Subcutaneous abdominal adipose tissue (tissue), 5 donors: ENCODE measurements at regions not wholly inside any gene's neighbourhood (a gene's known extent, or its start where the extent isn't known, plus 50 kb on each side); places are given as distances from the start of the nearest gene placed in this dataset.
"Not testable (repeated sequence)": the region's sequence is repeated elsewhere in the genome, so short reads cannot be mapped to it uniquely, and the experiment has no call there.

Experiments used
- H3K27ac ChIP-seq: one replicate; pipeline ENCODE4 v1.7.0; 2013; ENCODE audit warnings: low read depth, mild to moderate bottlenecking, inconsistent platforms, low read length, moderate library complexity
- H3K27me3 ChIP-seq, 5 donors: one replicate each; pipeline ENCODE4 v1.7.0; 2013; ENCODE audit warnings: low read length in 5 of 5, inconsistent platforms in 1 of 5; ENCODE audit not compliant: control insufficient read depth in 5 of 5, insufficient read depth in 4 of 5
- H3K36me3 ChIP-seq, 5 donors: one replicate each; pipeline ENCODE4 v1.7.0; 2013; ENCODE audit warnings: low read length in 5 of 5; ENCODE audit not compliant: control insufficient read depth in 5 of 5, insufficient read depth in 5 of 5
- H3K4me1 ChIP-seq, 5 donors: one replicate each; pipeline ENCODE4 v1.7.0; 2013; ENCODE audit warnings: low read length in 5 of 5, mild to moderate bottlenecking in 3 of 5, moderate library complexity in 1 of 5; ENCODE audit not compliant: control insufficient read depth in 5 of 5, insufficient read depth in 5 of 5
- H3K4me3 ChIP-seq, 5 donors: one replicate each; pipeline ENCODE4 v1.7.0; 2013; ENCODE audit warnings: low read length in 5 of 5, low read depth in 1 of 5
- H3K9ac ChIP-seq, 5 donors: one replicate each; pipeline ENCODE4 v1.7.0; 2013; ENCODE audit warnings: low read length in 5 of 5, mild to moderate bottlenecking in 4 of 5, moderate library complexity in 3 of 5
- H3K9me3 ChIP-seq, 5 donors: one replicate each; pipeline ENCODE4 v1.7.0; 2013; ENCODE audit warnings: low read length in 5 of 5; ENCODE audit not compliant: control insufficient read depth in 5 of 5
- donor health status: healthy.
- donor health status: healthy.
- donor health status: healthy.
- donor health status: healthy.
- donor health status: healthy.

DNA sequence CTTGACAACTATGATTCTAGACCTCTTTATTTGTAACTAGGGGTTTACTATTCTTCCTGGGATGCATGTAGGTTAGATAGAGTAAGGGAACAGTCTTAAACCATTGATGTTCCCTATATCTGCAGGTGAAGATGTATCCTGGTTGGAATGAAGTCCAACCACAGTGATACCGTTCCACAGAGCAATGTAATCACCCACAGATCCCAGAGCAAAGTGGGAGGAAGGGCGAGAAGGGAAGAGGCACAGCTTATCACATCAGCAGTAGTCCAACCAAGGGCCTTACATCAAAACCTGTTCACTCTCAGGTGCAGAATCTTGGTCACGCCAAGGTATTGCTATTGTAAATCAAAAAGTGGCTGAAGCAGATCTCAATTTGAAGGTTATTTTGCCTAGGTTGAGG lies 61.8 kb upstream of the LIPC start:
- Histone ChIP-seq H3K4me1 (no peaks in the 10 kb centered on the region), H3K4me3 (no peak overlapping the region), H3K27ac (no peak overlapping the region), H3K27me3 (no peaks in the 10 kb centered on the region), H3K9me3 (peaks cover 0 to 3% (median 2%) of the 10 kb centered on the region in 5 donors), H3K9ac (no peak overlapping the region), H3K36me3 (no peaks in the 10 kb centered on the region)

- Histone ChIP-seq H3K27ac (no peak overlapping the region), H3K9me3 (peaks cover 4 to 11% (median 7%) of the 10 kb centered on the region in 5 donors), H3K4me1 (no peaks in the 10 kb centered on the region), H3K9ac (no peak overlapping the region), H3K36me3 (no peaks in the 10 kb centered on the region), H3K4me3 (no peak overlapping the region), H3K27me3 (no peaks in the 10 kb centered on the region)
Observed at GRCh38 chr15:58374147-58374546, 57.6 kb upstream of the LIPC start.

- Histone ChIP-seq H3K27ac (no peak overlapping the region), H3K27me3 (no peaks in the 10 kb centered on the region), H3K4me3 (no peak overlapping the region), H3K9ac (no peak overlapping the region), H3K36me3 (no peaks in the 10 kb centered on the region), H3K4me1 (no peaks in the 10 kb centered on the region), H3K9me3 (peaks cover 4 to 11% (median 7%) of the 10 kb centered on the region in 5 donors)
Observed at GRCh38 chr15:58377193-58377592, 54.6 kb upstream of the LIPC start.

DNA sequence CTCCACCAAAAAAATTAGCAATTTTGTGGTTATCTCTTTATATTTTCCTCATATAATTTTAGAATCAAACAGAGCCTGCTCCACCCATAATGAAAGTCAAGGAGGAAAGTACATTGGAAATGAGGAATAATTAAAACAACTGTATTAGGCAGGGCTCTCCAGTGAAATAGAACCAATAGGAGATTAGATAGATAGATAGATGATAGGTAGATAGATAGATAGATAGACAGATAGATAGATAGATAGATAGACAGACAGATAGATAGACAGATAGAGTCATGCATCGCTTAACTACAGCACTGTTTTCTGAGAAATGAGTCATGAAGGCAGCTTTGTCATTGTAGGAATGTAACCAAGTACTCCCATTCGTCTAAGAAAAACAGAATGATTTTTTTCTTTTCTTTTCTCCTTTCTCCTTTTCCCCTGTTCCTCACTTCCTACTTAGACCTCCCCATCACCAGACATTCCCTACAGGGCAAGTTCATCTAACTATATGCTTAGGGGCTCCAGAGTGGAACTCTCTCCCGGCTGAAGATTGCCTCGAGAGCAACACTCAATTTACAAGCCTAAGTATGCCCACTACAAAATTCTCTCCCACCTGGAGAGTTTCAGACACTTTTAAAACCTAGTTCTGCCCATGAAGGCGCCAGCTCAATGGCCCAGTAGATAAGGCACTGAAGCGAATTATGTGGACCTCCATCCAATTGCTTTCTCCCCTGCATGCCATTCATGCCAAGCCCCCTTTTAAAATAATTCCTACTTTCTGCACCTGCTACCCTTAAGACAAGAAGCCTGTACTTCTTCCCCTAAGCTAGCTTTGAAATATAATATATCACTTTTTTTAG lies 53.3 kb upstream of the LIPC start:
- no peak overlapping the region for H3K4me3 ChIP-seq
- H3K27me3 ChIP-seq = no peaks in the 10 kb centered on the region
- H3K4me1 ChIP-seq = no peaks in the 10 kb centered on the region
- no peak overlapping the region for H3K27ac ChIP-seq
- H3K9me3 ChIP-seq = peaks cover 4 to 8% (median 5%) of the 10 kb centered on the region in 5 donors
- no peak overlapping the region for H3K9ac ChIP-seq
- no peaks in the 10 kb centered on the region for H3K36me3 ChIP-seq

- H3K27ac ChIP-seq, H3K4me1 ChIP-seq, H3K9ac ChIP-seq, H3K9me3 ChIP-seq, H3K27me3 ChIP-seq, H3K4me3 ChIP-seq, H3K36me3 ChIP-seq: not testable (repeated sequence)
Observed at GRCh38 chr15:58379454-58379853, 52.3 kb upstream of the LIPC start.

DNA sequence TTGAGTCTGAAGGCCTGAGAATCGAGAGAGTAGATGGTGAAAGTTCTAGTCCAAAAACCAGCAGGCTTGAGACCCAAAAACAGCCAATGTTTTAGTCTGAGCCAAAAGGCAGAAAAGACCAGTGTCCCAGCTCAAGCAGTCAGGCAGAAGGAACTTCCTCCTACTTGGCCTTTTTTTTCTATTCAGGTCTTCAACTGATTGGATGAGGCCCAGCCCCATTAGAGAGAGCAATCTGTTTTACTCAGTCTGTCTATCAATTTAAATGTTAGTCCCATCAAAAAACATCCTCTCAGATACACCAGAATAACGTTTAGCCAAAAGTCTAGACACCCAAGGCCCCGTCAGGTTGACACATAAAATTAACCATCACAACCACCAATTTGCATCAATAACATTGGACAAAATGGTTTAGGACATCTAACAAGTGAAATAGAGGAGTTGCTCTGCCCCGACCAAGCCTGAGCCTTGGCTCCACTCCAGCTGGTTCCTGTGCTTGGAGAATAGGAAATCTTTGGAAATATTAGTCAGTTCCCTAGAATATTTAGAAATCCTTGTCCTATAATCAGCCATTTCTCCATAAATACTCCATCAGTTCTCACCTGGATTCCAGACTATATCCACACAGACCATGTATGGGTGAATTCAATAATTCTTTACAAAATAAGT lies 51.4 kb upstream of the LIPC start:
- Histone ChIP-seq H3K9ac (no peak overlapping the region), H3K27ac (no peak overlapping the region), H3K27me3 (no peaks in the 10 kb centered on the region), H3K36me3 (no peaks in the 10 kb centered on the region), H3K4me3 (no peak overlapping the region), H3K9me3 (peaks cover 4 to 8% (median 5%) of the 10 kb centered on the region in 5 donors), H3K4me1 (no peaks in the 10 kb centered on the region)

- H3K4me1 ChIP-seq = no peaks in the 10 kb centered on the region
- no peak overlapping the region for H3K27ac ChIP-seq
- no peak overlapping the region for H3K4me3 ChIP-seq
- H3K9me3 ChIP-seq = peaks cover 4 to 7% (median 5%) of the 10 kb centered on the region in 5 donors
- peak overlapping the region in 1 of 5 donors; percentile 11 for H3K9ac ChIP-seq
- H3K27me3 ChIP-seq = no peaks in the 10 kb centered on the region
- H3K36me3 ChIP-seq = no peaks in the 10 kb centered on the region
Observed at GRCh38 chr15:58381697-58382096, 50.1 kb upstream of the LIPC start.
